ENCODE measurements at regions not wholly inside any gene's neighbourhood (a gene's known extent, or its start where the extent isn't known, plus 50 kb on each side); places are given as distances from the start of the nearest gene placed in this dataset.

GRCh38 chr9:29656641-29657406 lies 2083.5 kb upstream of the C9orf72 start:
- Histone ChIP-seq H3K9me3 (ENCODE audit: control insufficient read depth, insufficient read depth, low read length) (peaks cover 10% of the 10 kb centered on the region), H2AK9ac (replicated peaks; ENCODE audit: low read depth, low read length, poor library complexity) (no peak overlapping the region), H3K4me1 (ENCODE audit: control insufficient read depth, insufficient read depth, low read length) (no peaks in the 10 kb centered on the region), H3K9ac (ENCODE audit: low read depth, low read length) (no peak overlapping the region), H3K56ac (ENCODE audit: extremely low read depth, insufficient read depth, low read length) (no peak overlapping the region), H4K8ac (ENCODE audit: low read depth in 2 of 2, low read length in 2 of 2) (no peak overlapping the region), H3K9me1 (ENCODE audit: insufficient read depth, low read length) (no peaks in the 10 kb centered on the region), H2BK120ac (ENCODE audit: low read depth, low read length) (no peak overlapping the region), H3K79me1 (ENCODE audit: low read depth in 1 of 2, low read length in 2 of 2) (no peaks in the 10 kb centered on the region), H4K5ac (ENCODE audit: low read depth, low read length) (no peak overlapping the region), H3K4me2 (ENCODE audit: low read depth, low read length) (no peak overlapping the region), H2BK5ac (ENCODE audit: low read depth, low read length, poor library complexity, severe bottlenecking) (no peak overlapping the region), H3K27me3 (ENCODE audit: control insufficient read depth, insufficient read depth, low read length) (no peaks in the 10 kb centered on the region), H4K20me1 (ENCODE audit: insufficient read depth, low read length) (no peaks in the 10 kb centered on the region), H2AFZ (replicated peaks; ENCODE audit: low read length, poor library complexity) (no peak overlapping the region), H2BK15ac (ENCODE audit: low read depth, low read length) (no peak overlapping the region), H3K18ac (ENCODE audit: low read depth, low read length) (no peak overlapping the region), H3K27ac (ENCODE audit: insufficient read depth, low read length) (no peak overlapping the region), H3K14ac (replicated peaks; ENCODE audit: low read depth, low read length) (no peak overlapping the region), H4K91ac (ENCODE audit: insufficient read depth, low read depth, low read length) (no peak overlapping the region), H3K23ac (ENCODE audit: low read depth, low read length) (no peak overlapping the region), H2BK20ac (ENCODE audit: low read depth, low read length) (no peak overlapping the region), H3K4ac (ENCODE audit: low read depth, low read length) (no peak overlapping the region), H3K36me3 (ENCODE audit: control insufficient read depth, insufficient read depth, low read length) (no peaks in the 10 kb centered on the region), H2AK5ac (ENCODE audit: low read depth, low read length) (no peak overlapping the region), H3K4me3 (ENCODE audit: insufficient read depth, low read depth, low read length) (no peak overlapping the region)
- CTCF ChIA-PET: no interaction called here
- DNase-seq: no peak
- dilution Hi-C loops (cut with HindIII; ENCODE audit: low sequenced_read_pairs, unreplicated experiment) (no loop called here), intact Hi-C loops (cut with micrococcal nuclease) (no loop called here), in situ Hi-C loops (cut with MboI; ENCODE audit: low sequenced_read_pairs) (no loop called here)
- no CpG with 5 or more reads among the region's 7 CpGs for WGBS, 2 experiments (ENCODE audit: extremely low coverage in 2 of 2, insufficient read length in 1 of 2)
- no TSS peak for BruUV-seq (replicated peaks)
- POLR2A ChIA-PET (ENCODE audit: unreplicated experiment): no interaction called here
- TF ChIP-seq, protein P1, sequence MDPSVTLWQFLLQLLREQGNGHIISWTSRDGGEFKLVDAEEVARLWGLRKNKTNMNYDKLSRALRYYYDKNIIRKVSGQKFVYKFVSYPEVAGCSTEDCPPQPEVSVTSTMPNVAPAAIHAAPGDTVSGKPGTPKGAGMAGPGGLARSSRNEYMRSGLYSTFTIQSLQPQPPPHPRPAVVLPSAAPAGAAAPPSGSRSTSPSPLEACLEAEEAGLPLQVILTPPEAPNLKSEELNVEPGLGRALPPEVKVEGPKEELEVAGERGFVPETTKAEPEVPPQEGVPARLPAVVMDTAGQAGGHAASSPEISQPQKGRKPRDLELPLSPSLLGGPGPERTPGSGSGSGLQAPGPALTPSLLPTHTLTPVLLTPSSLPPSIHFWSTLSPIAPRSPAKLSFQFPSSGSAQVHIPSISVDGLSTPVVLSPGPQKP (IDR thresholded peaks at IDR 0.05; ENCODE audit: borderline replicate concordance, low read depth, low read length): no peak
- TF ChIP-seq FOS (IDR thresholded peaks at IDR 0.05; ENCODE audit: low read depth, low read length) (no peak), SMC3 (IDR thresholded peaks at IDR 0.05; ENCODE audit: low read depth, low read length) (no peak), RCOR1 (IDR thresholded peaks at IDR 0.05; ENCODE audit: insufficient replicate concordance, low read length) (no peak), POLR2A (IDR thresholded peaks at IDR 0.05; ENCODE audit: low read depth, low read length) (no peak), RAD21 (IDR thresholded peaks at IDR 0.05; ENCODE audit: low read length) (no peak), NFE2L2 (IDR thresholded peaks at IDR 0.05; ENCODE audit: low read depth, low read length) (no peak), CHD1 (IDR thresholded peaks at IDR 0.05; ENCODE audit: low read depth, low read length) (no peak), CEBPB (IDR thresholded peaks at IDR 0.05; ENCODE audit: low read depth, low read length) (no peak), MAFK (IDR thresholded peaks at IDR 0.05; ENCODE audit: low read depth, low read length) (no peak), USF2 (IDR thresholded peaks at IDR 0.05; ENCODE audit: low read depth, low read length) (no peak), RFX5 (IDR thresholded peaks at IDR 0.05; ENCODE audit: low read depth, low read length) (no peak), BHLHE40 (IDR thresholded peaks at IDR 0.05; ENCODE audit: low read depth, low read length) (no peak), MXI1 (IDR thresholded peaks at IDR 0.05; ENCODE audit: borderline replicate concordance, low read depth, low read length) (no peak), MAZ (IDR thresholded peaks at IDR 0.05; ENCODE audit: borderline replicate concordance, low read depth, low read length) (no peak)
- TF ChIP-seq, protein P2, sequence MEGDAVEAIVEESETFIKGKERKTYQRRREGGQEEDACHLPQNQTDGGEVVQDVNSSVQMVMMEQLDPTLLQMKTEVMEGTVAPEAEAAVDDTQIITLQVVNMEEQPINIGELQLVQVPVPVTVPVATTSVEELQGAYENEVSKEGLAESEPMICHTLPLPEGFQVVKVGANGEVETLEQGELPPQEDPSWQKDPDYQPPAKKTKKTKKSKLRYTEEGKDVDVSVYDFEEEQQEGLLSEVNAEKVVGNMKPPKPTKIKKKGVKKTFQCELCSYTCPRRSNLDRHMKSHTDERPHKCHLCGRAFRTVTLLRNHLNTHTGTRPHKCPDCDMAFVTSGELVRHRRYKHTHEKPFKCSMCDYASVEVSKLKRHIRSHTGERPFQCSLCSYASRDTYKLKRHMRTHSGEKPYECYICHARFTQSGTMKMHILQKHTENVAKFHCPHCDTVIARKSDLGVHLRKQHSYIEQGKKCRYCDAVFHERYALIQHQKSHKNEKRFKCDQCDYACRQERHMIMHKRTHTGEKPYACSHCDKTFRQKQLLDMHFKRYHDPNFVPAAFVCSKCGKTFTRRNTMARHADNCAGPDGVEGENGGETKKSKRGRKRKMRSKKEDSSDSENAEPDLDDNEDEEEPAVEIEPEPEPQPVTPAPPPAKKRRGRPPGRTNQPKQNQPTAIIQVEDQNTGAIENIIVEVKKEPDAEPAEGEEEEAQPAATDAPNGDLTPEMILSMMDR (conservative IDR thresholded peaks at IDR 0.05; ENCODE audit: low read depth, low read length): no peak
- ATAC-seq (ENCODE audit: low read depth): no peak
